ENCODE measurements at regions not wholly inside any gene's neighbourhood (a gene's known extent, or its start where the extent isn't known, plus 50 kb on each side); places are given as distances from the start of the nearest gene placed in this dataset.

GRCh38 chr22:49213731-49214352 lies 613.8 kb downstream of the BRD1 start:
- DNase-seq (ENCODE audit: low read depth, low spot score): no peak

GRCh38 chr22:49212466-49212865 lies 615.2 kb downstream of the BRD1 start:
- no peak for DNase-seq (ENCODE audit: low read depth, low spot score)

GRCh38 chr22:49212002-49212401 lies 615.7 kb downstream of the BRD1 start:
- no peak for DNase-seq (ENCODE audit: low read depth, low spot score)

- no peak for DNase-seq (ENCODE audit: low read depth, low spot score)
Observed at GRCh38 chr22:49211176-49211575, 616.5 kb downstream of the BRD1 start.

- no peak for DNase-seq (ENCODE audit: low read depth, low spot score)
Observed at GRCh38 chr22:49210606-49211005, 617.1 kb downstream of the BRD1 start.

GRCh38 chr22:49209452-49210195 lies 618.0 kb downstream of the BRD1 start:
- DNase-seq (ENCODE audit: low read depth, low spot score): no peak

- no peak for DNase-seq (ENCODE audit: low read depth, low spot score)
Observed at GRCh38 chr22:49208768-49209252, 618.9 kb downstream of the BRD1 start.

- no peak for DNase-seq (ENCODE audit: low read depth, low spot score)
Observed at GRCh38 chr22:49208004-49208402, 619.7 kb downstream of the BRD1 start.

GRCh38 chr22:49207008-49208003 lies 620.4 kb downstream of the BRD1 start:
- no peak for DNase-seq (ENCODE audit: low read depth, low spot score)

GRCh38 chr22:49206281-49206680 lies 621.4 kb downstream of the BRD1 start:
- DNase-seq (ENCODE audit: low read depth, low spot score): no peak

- no peak for DNase-seq (ENCODE audit: low read depth, low spot score)
Observed at GRCh38 chr22:49205483-49205800, 622.2 kb downstream of the BRD1 start.

GRCh38 chr22:49204599-49205482 lies 622.8 kb downstream of the BRD1 start:
- no peak for DNase-seq (ENCODE audit: low read depth, low spot score)

- no peak for DNase-seq (ENCODE audit: low read depth, low spot score)
Observed at GRCh38 chr22:49203859-49204598, 623.6 kb downstream of the BRD1 start.

- DNase-seq (ENCODE audit: low read depth, low spot score): no peak
Observed at GRCh38 chr22:49203091-49203858, 624.4 kb downstream of the BRD1 start.

GRCh38 chr22:49202226-49202625 lies 625.4 kb downstream of the BRD1 start:
- no peak for DNase-seq (ENCODE audit: low read depth, low spot score)

- DNase-seq (ENCODE audit: low read depth, low spot score): no peak
Observed at GRCh38 chr22:49201046-49201970, 626.4 kb downstream of the BRD1 start.

GRCh38 chr22:49199224-49199623 lies 628.4 kb downstream of the BRD1 start:
- no peak for DNase-seq (ENCODE audit: low read depth, low spot score)

GRCh38 chr22:49198705-49199084 lies 629.0 kb downstream of the BRD1 start:
- no peak for DNase-seq (ENCODE audit: low read depth, low spot score)
